Thoracic aorta (tissue), 2 donors: ENCODE measurements at regions not wholly inside any gene's neighbourhood (a gene's known extent, or its start where the extent isn't known, plus 50 kb on each side); places are given as distances from the start of the nearest gene placed in this dataset.

Experiments
- ATAC-seq: fragments of 150-250 bp; one replicate; pipeline ENCODE4 v1.8.0; 2017; ENCODE audit warnings: low read depth; ENCODE audit not compliant: insufficient number of reproducible peaks, low FRiP score
- DNase-seq: peaks from one replicate; pipeline ENCODE4 v3.0.0-alpha.2; 2020; ENCODE audit warnings: low spot score
- H3K27ac ChIP-seq, 2 donors: fragments of 200-600 bp; sonication (generic); 1 replicate in 1 of 2; 2 replicates in 1 of 2; pipeline ENCODE4 v1.5.1; 2016; ENCODE audit warnings: mild to moderate bottlenecking in 2 of 2, moderate library complexity in 2 of 2
- H3K27me3 ChIP-seq: fragments of 200-600 bp; sonication (generic); replicated peaks from 2 replicates; pipeline ENCODE4 v1.6.0; 2016; ENCODE audit warnings: mild to moderate bottlenecking; ENCODE audit not compliant: insufficient read depth
- H3K36me3 ChIP-seq: fragments of 200-600 bp; sonication (generic); one replicate; pipeline ENCODE4 v1.5.1; 2016
- H3K4me1 ChIP-seq, 2 donors: fragments of 200-600 bp; sonication (generic); 1 replicate in 1 of 2; 2 replicates in 1 of 2; pipeline versions ENCODE4 v1.5.1 to v1.6.0; 2016; ENCODE audit warnings: low read depth in 2 of 2, mild to moderate bottlenecking in 1 of 2; ENCODE audit not compliant: control insufficient read depth in 1 of 2
- H3K4me3 ChIP-seq: fragments of 200-600 bp; sonication (generic); 2 replicates; pipeline ENCODE4 v1.5.1; 2016; ENCODE audit warnings: mild to moderate bottlenecking
- H3K9me3 ChIP-seq: fragments of 200-600 bp; sonication (generic); 2 replicates; pipeline ENCODE4 v1.5.1; 2016
- CTCF ChIP-seq: fragments of 200-600 bp; sonication (generic); IDR thresholded peaks from one replicate; pipeline ENCODE4 v1.5.1; 2019; ENCODE audit warnings: antibody characterized with exemption

GRCh38 chr6:121856296-121856695, 420.9 kb downstream of the GJA1 start:
- H3K36me3 ChIP-seq = no peaks in the 10 kb centered on the region
- peak overlapping the region; percentile 54 to 61 for H3K27ac ChIP-seq
- TF ChIP-seq CTCF = no peak
- ATAC-seq = no peak
- no peaks in the 10 kb centered on the region for H3K9me3 ChIP-seq
- H3K4me1 ChIP-seq = peaks cover 5 to 9% of the 10 kb centered on the region in 2 donors
- H3K27me3 ChIP-seq = no peaks in the 10 kb centered on the region
- DNase-seq = no peak
- no peak overlapping the region for H3K4me3 ChIP-seq

- ATAC-seq = no peak
- TF ChIP-seq CTCF = no peak
- peak overlapping the region in 1 of 2 donors; percentile 54 for H3K27ac ChIP-seq
- H3K36me3 ChIP-seq = no peaks in the 10 kb centered on the region
- H3K27me3 ChIP-seq = no peaks in the 10 kb centered on the region
- H3K9me3 ChIP-seq = no peaks in the 10 kb centered on the region
- no peak overlapping the region for H3K4me3 ChIP-seq
- no peak for DNase-seq
- H3K4me1 ChIP-seq = peaks cover 9 to 12% of the 10 kb centered on the region in 2 donors
These were observed 422.1 kb downstream of the GJA1 start for GRCh38 chr6:121857551-121857950.

GRCh38 chr6:121858310-121858709, 422.9 kb downstream of the GJA1 start:
- no peak for TF ChIP-seq CTCF
- Histone ChIP-seq H3K4me1 (peaks cover 9 to 12% of the 10 kb centered on the region in 2 donors), H3K27ac (no peak overlapping the region), H3K36me3 (no peaks in the 10 kb centered on the region), H3K4me3 (no peak overlapping the region), H3K9me3 (no peaks in the 10 kb centered on the region), H3K27me3 (no peaks in the 10 kb centered on the region)
- ATAC-seq (no peak), DNase-seq (no peak)

GRCh38 chr6:121858986-121859385, 423.5 kb downstream of the GJA1 start:
- ATAC-seq (no peak), DNase-seq (no peak)
- TF ChIP-seq CTCF = no peak
- no peaks in the 10 kb centered on the region for H3K9me3 ChIP-seq
- peaks cover 9 to 12% of the 10 kb centered on the region in 2 donors for H3K4me1 ChIP-seq
- H3K4me3 ChIP-seq = no peak overlapping the region
- H3K27ac ChIP-seq = no peak overlapping the region
- H3K36me3 ChIP-seq = no peaks in the 10 kb centered on the region
- H3K27me3 ChIP-seq = no peaks in the 10 kb centered on the region

- ATAC-seq (no peak), DNase-seq (no peak)
- no peaks in the 10 kb centered on the region for H3K36me3 ChIP-seq
These were observed 430.4 kb downstream of the GJA1 start for GRCh38 chr6:121865811-121866210.

More at GRCh38 chr6:121865811-121866210, 430.4 kb downstream of the GJA1 start:
- Histone ChIP-seq H3K9me3 (no peaks in the 10 kb centered on the region), H3K4me1 (peaks cover 3 to 17% of the 10 kb centered on the region in 2 donors), H3K27me3 (no peaks in the 10 kb centered on the region), H3K27ac (no peak overlapping the region), H3K4me3 (no peak overlapping the region)
- TF ChIP-seq CTCF = no peak
